ENCODE measurements at regions not wholly inside any gene's neighbourhood (a gene's known extent, or its start where the extent isn't known, plus 50 kb on each side); places are given as distances from the start of the nearest gene placed in this dataset.

DNA sequence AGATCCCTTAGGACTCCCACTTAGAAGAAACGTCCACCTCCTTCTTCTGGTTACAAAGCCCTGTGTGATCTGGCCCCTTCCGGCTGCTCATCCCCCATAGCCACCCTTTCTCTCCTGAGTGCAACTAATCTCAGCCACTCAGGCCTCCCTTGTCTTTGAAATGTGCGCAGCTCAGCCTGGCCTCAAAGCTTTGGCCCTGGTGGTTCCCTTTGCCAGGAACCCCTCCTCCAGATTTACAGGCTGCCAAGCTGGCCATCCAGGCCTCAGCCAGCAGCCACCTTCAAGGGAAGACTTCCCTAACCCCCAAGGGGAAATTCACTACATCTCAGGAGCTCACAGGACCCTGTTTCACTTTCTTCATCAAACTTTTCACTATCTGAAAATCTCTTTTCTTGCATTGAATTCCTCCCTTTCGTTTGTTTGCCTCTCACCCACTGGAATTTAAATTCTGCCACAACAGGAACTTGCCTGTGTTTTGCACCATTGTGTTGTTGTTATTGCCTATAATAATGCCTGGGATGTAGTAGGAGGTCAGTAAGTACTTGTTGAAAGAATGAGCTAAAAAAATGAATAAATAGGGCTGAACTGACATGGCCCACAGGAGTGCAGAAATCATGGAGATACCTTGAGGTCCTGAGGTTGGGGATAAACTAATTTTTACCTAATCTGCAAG lies 109.5 kb upstream of the PFN2 start:
- no peak for DNase-seq

DNA sequence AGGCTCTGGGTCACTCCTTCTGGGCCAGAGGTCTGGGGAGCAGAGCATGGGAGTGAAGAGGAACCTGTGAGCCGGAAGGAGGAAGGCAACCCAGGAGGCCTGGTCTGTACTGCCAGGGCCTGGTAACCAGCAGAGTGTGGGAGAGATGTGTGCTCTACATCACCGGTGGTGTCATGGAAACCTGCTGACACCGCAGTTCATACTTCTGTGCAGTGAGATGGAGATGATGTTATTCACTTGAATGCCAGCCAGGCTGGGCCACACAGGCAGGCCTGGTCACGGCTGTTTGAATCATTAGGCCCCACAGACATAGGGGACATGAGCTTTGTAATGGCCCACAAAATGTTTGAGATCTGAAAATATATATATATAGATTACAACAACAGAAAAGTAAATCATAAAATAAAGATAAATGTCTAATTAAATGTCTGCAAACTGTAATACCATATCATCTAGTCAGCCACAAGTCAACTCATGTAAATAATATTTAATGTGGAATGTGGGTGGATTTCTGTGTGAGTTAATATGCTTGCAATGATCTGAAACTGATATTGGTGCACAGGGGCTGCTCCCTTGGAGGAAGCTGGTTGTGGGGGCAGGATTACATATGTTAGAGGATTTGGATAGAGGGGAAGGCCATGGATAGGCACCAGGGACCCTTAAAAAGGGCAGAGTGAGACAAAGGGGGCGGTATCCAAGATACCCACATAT lies 108.5 kb upstream of the PFN2 start:
- no peak for DNase-seq

- no peak for DNase-seq
Measured at GRCh38 chr3:150077581-150078247, 107.0 kb upstream of the PFN2 start.

DNA sequence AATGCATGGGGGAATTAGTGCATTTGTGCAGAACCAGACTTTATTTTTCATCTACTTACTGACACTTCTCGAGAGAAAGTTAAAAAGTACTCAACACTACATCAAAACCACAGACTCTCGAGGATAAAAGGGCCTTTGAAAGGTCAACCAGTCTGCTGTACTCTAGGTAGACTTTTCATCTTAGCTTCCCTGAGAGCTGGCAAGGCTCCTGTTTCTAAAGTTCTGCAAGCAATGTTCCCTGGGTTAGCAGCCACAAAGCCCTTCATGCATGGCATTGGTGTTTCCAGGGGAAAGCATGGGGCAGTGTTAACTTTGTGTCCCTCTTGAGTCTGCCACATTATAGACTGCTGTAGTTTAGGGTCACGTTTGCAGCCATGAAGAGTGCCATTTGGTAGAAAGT lies 106.4 kb upstream of the PFN2 start:
- no peak for DNase-seq

DNA sequence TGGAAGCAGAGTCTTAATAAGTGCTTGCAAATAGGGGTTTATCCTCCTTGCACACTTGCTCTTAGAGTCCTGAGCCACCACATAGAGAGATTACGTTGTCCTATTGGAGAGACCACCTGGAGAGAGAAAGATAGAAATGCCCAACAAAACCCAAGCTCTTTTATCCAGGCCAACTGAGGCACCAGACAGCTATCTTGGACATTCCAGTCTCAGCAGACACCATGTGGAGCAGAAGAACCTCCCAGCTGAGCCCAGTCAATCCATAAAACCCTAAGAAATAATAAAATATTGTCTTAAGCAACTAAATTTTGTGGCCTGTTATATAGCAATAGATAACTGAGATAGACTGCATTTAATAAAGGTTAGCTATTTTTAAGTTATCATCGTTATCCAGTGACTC lies 105.7 kb upstream of the PFN2 start:
- no peak for DNase-seq

GRCh38 chr3:150075417-150075865 lies 104.7 kb upstream of the PFN2 start:
- no peak for DNase-seq

- no peak for DNase-seq
Measured at GRCh38 chr3:150074697-150075416, 104.2 kb upstream of the PFN2 start.

DNA sequence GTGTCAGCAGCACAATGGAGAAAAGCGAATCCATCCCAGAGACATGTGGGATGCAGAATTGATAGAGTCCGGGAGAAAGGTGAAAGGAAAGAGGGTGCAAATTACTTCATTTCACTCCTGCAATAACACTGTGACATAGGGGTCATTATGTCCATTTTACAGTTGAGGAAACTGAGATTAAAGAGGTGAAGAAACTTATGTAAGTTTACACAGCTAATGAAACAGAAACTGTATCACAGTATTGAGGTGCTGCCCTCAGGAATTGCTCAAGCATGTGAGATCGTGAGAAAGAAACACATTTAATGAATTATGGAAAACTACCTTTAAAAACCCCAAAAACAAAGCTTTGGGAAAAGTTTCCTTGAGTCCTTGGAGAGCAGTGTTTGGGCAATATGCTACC lies 103.6 kb upstream of the PFN2 start:
- no peak for DNase-seq

DNA sequence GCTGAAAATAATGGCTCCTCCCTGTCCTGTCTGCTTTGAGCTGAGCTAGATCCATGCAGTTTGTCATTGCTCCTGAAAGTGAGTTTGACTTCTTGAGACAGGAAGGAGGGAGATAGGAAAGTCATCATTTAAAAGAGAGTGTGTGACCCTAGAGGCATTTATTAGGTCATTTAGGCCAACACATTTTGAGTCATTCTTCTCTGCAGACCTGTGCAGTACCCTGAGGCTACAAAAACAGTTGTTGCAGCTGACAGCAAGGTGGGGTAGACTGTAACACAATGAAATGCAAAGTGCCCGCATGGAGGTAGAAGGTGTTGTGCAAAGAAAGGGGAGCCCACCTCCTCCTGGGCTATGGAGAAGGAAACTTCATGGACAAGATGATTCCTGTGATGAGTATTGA lies 102.8 kb upstream of the PFN2 start:
- no peak for DNase-seq

- DNase-seq: no peak
Measured at GRCh38 chr3:150073031-150073430, 102.3 kb upstream of the PFN2 start.

GRCh38 chr3:150072576-150072975 lies 101.9 kb upstream of the PFN2 start:
- DNase-seq: no peak

GRCh38 chr3:150070271-150070670 lies 99.6 kb upstream of the PFN2 start:
- DNase-seq: no peak

DNA sequence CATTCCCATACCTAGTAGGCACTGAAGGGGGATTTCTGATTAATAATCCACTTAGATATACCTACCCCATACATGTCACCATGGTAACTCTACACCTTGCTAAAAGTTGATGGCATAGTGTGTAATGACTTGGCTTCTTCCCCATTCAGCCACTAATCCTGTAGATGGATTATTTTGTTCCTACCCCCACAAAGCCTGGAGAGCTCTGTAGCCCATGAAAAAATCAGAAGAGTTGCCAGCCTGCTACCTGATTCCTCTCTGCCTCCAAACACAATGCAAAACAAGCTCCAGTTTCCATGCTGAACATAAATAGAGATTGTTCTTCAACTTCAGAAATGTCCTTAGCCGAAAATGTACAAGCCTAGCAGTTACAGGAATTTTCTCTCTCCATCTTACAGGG lies 98.9 kb upstream of the PFN2 start:
- DNase-seq: no peak

GRCh38 chr3:150069154-150069527 lies 98.4 kb upstream of the PFN2 start:
- DNase-seq: no peak

DNA sequence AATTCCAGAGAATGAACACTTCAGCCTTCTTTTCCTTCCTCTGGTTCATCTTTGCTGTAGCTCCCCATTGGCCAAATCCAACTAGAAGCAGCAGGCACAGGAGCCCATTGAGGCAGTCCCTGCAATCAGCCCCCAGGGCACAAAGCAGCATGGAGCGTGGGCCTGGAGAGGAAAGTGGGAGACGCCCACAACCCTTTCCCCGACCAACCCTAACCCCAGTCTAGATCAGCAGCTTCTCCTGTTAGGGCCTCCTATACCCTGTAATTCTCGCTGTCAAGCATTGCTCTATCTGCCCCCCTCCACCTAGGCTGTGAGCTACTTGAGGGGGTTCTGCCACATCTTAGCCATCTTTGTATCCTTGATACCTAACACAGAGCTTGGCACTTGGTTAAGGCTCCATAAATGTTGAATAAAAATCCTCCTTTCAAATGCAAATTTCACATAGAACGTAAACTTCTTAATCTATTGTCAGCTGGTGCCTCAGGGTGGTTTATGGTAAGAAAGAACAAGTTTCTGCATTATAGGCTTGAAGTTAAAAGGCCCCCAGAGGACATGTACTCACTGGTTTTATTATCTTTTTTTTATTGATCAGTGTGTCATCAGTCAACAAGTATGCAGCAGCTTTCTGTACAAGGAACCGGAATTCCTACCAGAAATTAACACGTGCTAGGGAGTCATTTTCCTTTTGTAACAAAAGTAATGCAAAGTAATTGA lies 97.9 kb upstream of the PFN2 start:
- DNase-seq: no peak

GRCh38 chr3:150067561-150067960 lies 96.9 kb upstream of the PFN2 start:
- no peak for DNase-seq

- no peak for DNase-seq
Measured at GRCh38 chr3:150064971-150065370, 94.3 kb upstream of the PFN2 start.

DNA sequence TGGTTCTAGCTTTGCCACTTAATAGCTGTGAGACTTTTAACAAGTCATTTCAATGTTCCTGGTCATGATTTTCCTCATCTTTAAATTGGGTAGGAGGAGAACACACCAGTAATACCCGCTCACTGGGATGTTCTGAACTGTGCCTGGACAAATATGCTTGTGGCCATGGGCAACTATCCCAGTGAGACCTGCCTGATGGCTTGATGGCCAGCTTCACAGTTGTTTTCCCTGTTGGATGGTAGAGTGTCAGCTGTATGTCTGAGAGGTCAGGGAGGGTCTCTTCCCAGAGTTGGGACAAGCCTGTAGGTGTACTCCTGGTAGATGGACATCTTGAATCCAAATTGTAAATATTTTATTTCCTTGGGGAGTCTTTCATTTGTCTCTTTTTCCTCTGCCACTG lies 92.5 kb upstream of the PFN2 start:
- no peak for DNase-seq

- DNase-seq: no peak
Measured at GRCh38 chr3:150062492-150062891, 91.8 kb upstream of the PFN2 start.

- DNase-seq: no peak
Measured at GRCh38 chr3:150061288-150062024, 90.8 kb upstream of the PFN2 start.

DNA sequence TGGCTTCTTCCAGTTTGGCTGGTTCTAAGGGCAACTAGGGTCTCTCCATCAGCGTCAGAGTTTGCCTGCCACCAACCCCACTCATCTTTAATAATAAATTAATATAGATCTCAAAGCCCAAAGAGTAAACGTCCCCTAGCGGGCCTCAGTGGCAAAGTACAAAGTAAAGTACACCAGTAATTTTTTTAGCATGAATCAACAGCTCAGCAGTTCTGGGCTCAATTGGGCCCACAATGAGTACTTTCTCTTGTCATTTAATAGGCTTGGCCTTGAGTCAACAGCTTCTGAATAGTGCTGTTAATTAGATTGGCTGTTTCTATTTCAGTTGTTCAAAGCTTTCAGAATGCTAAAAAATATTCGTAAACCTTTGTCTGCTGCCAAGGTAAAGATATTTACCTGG lies 89.0 kb upstream of the PFN2 start:
- DNase-seq: no peak

- no peak for DNase-seq
Measured at GRCh38 chr3:150059241-150059640, 88.5 kb upstream of the PFN2 start.

Measured in CD4-positive, alpha-beta T cell treated with Interleukin-10 for 1 hour (primary cell).